ENCODE measurements at regions not wholly inside any gene's neighbourhood (a gene's known extent, or its start where the extent isn't known, plus 50 kb on each side); places are given as distances from the start of the nearest gene placed in this dataset.

DNA sequence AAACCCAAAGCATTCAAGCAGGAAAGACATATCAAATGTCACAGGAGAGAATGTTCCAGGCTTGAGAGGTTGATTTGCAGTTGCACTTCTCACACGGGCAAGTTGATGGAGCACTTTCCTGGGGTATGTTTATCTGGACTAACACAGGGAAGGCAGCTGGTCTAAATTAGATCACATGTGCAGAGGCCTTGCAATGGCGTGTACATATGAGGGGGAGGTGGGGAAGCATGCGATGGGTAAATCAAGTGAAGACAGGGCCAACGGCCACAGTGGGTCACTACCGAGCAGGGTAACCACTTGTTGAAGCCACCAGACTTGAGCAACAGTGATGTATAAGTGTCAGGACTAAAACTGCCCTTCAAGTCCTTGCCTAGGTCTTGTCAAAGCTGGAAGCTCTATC, 156.6 kb upstream of the MAF start:
- Histone ChIP-seq H3K4me3 (no peak overlapping the region), H3K9me3 (no peaks in the 10 kb centered on the region), H3K27me3 (no peaks in the 10 kb centered on the region), H3K4me1 (peaks cover 0 to 11% (median 0%) of the 10 kb centered on the region in 3 donors), H3K36me3 (no peaks in the 10 kb centered on the region), H3K27ac (no peak overlapping the region)
- no peak for TF ChIP-seq POLR2A (IDR thresholded peaks at IDR 0.05)
- TF ChIP-seq, protein P1, sequence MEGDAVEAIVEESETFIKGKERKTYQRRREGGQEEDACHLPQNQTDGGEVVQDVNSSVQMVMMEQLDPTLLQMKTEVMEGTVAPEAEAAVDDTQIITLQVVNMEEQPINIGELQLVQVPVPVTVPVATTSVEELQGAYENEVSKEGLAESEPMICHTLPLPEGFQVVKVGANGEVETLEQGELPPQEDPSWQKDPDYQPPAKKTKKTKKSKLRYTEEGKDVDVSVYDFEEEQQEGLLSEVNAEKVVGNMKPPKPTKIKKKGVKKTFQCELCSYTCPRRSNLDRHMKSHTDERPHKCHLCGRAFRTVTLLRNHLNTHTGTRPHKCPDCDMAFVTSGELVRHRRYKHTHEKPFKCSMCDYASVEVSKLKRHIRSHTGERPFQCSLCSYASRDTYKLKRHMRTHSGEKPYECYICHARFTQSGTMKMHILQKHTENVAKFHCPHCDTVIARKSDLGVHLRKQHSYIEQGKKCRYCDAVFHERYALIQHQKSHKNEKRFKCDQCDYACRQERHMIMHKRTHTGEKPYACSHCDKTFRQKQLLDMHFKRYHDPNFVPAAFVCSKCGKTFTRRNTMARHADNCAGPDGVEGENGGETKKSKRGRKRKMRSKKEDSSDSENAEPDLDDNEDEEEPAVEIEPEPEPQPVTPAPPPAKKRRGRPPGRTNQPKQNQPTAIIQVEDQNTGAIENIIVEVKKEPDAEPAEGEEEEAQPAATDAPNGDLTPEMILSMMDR (IDR thresholded peaks at IDR 0.05): no peak
- TF ChIP-seq EP300 (IDR thresholded peaks at IDR 0.05): no peak
- no peak for TF ChIP-seq POLR2AphosphoS5 (IDR thresholded peaks at IDR 0.05)
- WGBS, 2 donors (ENCODE audit: low coverage in 1 of 2): 84 to 100% methylated on average over 1 to 5 of the region's 5 CpGs
- no peak for ATAC-seq

DNA sequence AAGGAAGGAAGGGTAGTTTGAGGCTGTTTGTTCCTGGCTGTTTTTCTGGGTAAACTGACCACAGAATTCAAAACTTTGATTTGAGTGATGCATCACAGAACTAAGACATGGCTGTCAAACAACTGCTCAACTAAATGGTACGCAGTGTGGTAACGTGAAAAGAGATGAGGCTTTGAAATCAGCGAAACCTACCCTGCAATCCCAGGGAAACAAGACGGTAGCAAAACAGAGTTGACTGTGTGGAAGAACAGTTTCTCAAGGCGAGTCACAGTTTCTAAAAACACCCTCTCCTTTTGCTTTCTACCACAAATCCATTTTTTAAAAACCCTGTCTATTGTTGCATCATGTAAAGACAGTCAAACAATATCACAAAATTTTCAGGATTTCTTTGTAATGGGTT, 156.0 kb upstream of the MAF start:
- Histone ChIP-seq H3K36me3 (no peaks in the 10 kb centered on the region), H3K4me3 (no peak overlapping the region), H3K27ac (no peak overlapping the region), H3K9me3 (no peaks in the 10 kb centered on the region), H3K27me3 (no peaks in the 10 kb centered on the region), H3K4me1 (peaks cover 0 to 13% (median 0%) of the 10 kb centered on the region in 3 donors)
- WGBS, 2 donors (ENCODE audit: low coverage in 1 of 2): 78 to 94% methylated on average over 5 of the region's 5 CpGs
- ATAC-seq: no peak
- TF ChIP-seq, protein P1 (IDR thresholded peaks at IDR 0.05): no peak
- TF ChIP-seq POLR2A (IDR thresholded peaks at IDR 0.05): no peak
- no peak for TF ChIP-seq EP300 (IDR thresholded peaks at IDR 0.05)
- no peak for TF ChIP-seq POLR2AphosphoS5 (IDR thresholded peaks at IDR 0.05)

DNA sequence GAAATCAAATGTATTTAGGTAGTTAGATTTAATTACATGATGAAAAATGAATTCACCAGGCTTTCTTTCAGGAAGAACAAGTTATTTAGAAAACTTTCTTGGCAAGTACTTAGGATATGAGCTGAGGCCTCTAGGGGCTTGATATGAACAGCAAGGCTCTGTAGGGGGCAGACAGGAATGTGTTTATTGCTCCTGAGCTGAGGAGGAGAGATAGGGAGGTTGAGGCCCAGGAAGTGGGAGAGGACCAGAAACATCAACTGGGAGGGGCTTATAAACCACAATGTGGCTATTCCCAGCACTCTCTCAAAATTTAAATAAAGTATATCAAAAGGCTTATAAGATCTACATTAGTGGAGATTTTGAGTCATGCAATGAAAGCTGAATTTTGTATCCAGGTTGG, 154.0 kb upstream of the MAF start:
- no peak overlapping the region for H3K27ac ChIP-seq
- TF ChIP-seq POLR2A (IDR thresholded peaks at IDR 0.05) (no peak), POLR2AphosphoS5 (IDR thresholded peaks at IDR 0.05) (no peak), EP300 (IDR thresholded peaks at IDR 0.05) (no peak)
- TF ChIP-seq, protein P1 (IDR thresholded peaks at IDR 0.05): no peak
- H3K27me3 ChIP-seq: no peaks in the 10 kb centered on the region
- no peak overlapping the region for H3K4me3 ChIP-seq
- peaks cover 0 to 27% (median 0%) of the 10 kb centered on the region in 3 donors for H3K4me1 ChIP-seq
- no peaks in the 10 kb centered on the region for H3K9me3 ChIP-seq
- no peaks in the 10 kb centered on the region for H3K36me3 ChIP-seq
- ATAC-seq: no peak

DNA sequence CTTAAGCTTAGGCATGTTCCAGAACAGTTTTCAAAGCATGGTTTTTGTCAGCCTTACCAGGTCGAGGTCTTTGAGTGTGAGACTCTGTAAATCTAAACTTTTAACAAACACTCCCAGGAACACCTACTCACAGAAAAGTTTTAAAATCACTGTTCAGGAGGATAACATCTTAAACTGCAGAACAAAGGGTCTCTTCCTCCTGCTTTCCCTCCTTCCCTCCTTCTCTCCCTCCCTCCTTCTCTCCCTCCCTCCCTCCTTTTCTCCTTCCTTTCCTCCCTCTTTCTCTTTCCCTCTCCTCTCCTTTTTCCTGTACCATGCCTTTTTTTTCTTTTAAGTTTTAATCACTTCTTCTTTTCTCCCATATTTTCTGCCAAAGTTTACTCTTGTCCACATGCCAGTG, 153.5 kb upstream of the MAF start:
- Histone ChIP-seq H3K4me1 (peaks cover 0 to 27% (median 0%) of the 10 kb centered on the region in 3 donors), H3K4me3 (no peak overlapping the region), H3K36me3 (no peaks in the 10 kb centered on the region), H3K27me3 (no peaks in the 10 kb centered on the region), H3K27ac (no peak overlapping the region), H3K9me3 (no peaks in the 10 kb centered on the region)
- WGBS, 2 donors (ENCODE audit: low coverage in 1 of 2): 18 to 19% methylated on average over 1 of the region's 1 CpG
- no peak for ATAC-seq
- TF ChIP-seq EP300 (IDR thresholded peaks at IDR 0.05) (no peak), POLR2A (IDR thresholded peaks at IDR 0.05) (no peak), POLR2AphosphoS5 (IDR thresholded peaks at IDR 0.05) (no peak)
- TF ChIP-seq, protein P1 (IDR thresholded peaks at IDR 0.05): no peak

DNA sequence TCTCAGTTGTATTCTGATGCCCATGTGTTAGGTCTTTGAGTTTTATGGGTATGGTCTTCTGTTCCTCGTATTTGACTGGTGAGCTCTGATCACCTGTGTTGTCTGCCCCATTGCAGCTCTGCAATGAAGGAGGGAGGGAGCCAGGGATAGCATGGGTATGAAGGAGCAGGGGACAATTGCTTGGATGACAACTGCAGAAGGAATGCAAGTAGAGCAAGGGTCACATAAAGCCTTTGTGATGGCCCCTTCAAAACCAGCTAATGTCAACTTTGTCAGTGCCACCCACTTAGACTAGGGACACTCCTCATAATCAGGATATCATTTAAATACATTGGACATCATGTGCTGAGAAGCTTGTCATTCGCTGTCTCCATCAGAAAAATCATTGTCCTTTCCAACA, 152.7 kb upstream of the MAF start:
- 91 to 100% methylated on average over 1 to 2 of the region's 2 CpGs for WGBS, 2 donors (ENCODE audit: low coverage in 1 of 2)
- no peaks in the 10 kb centered on the region for H3K9me3 ChIP-seq
- peaks cover 0 to 27% (median 0%) of the 10 kb centered on the region in 3 donors for H3K4me1 ChIP-seq
- no peak overlapping the region for H3K4me3 ChIP-seq
- H3K27me3 ChIP-seq: no peaks in the 10 kb centered on the region
- H3K36me3 ChIP-seq: no peaks in the 10 kb centered on the region
- TF ChIP-seq, protein P1 (IDR thresholded peaks at IDR 0.05): no peak
- no peak for TF ChIP-seq EP300 (IDR thresholded peaks at IDR 0.05)
- TF ChIP-seq POLR2AphosphoS5 (IDR thresholded peaks at IDR 0.05): no peak
- TF ChIP-seq POLR2A (IDR thresholded peaks at IDR 0.05): no peak
- no peak overlapping the region for H3K27ac ChIP-seq
- ATAC-seq: no peak
